ENCODE measurements at regions not wholly inside any gene's neighbourhood (a gene's known extent, or its start where the extent isn't known, plus 50 kb on each side); places are given as distances from the start of the nearest gene placed in this dataset.
"Not testable (repeated sequence)": the region's sequence is repeated elsewhere in the genome, so short reads cannot be mapped to it uniquely, and the experiment has no call there.

DNA sequence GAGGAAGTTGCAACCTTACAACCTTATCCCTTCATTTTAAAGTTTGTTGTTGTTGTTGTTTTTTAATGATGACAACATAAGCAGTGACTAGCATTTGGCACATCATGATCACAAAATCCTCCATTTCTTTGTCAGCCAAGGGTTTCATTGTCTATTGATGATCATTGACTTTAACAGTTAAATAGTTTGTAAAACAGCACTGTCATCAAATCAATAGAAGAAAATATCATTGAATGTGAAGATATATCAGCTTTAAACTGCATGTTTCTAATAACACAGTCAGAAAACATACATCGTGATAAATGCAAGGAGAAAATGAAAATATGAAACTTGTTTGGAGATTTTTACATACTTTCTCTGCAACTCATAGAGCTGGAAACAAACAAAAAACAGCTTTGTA lies 922.3 kb upstream of the LRFN5 start:
- no peaks in the 10 kb centered on the region for H3K36me3 Mint-ChIP-seq
- no peaks in the 10 kb centered on the region for H3K27me3 Mint-ChIP-seq
- DNase-seq (no peak), ATAC-seq (replicated peaks) (no peak)
- peaks cover 0 to 2% of the 10 kb centered on the region in 2 donors for H3K9me3 Mint-ChIP-seq
- no peaks in the 10 kb centered on the region for H3K4me1 Mint-ChIP-seq
- H3K4me3 Mint-ChIP-seq: no peak overlapping the region
- H3K27ac Mint-ChIP-seq: no peak overlapping the region

GRCh38 chr14:40682131-40682913 lies 924.4 kb upstream of the LRFN5 start:
- ATAC-seq (replicated peaks): no peak
- no peaks in the 10 kb centered on the region for H3K36me3 Mint-ChIP-seq
- H3K27me3 Mint-ChIP-seq: no peaks in the 10 kb centered on the region
- DNase-seq: no peak
- H3K4me3 Mint-ChIP-seq: no peak overlapping the region
- H3K9me3 Mint-ChIP-seq: peaks cover 0 to 2% of the 10 kb centered on the region in 2 donors
- no peaks in the 10 kb centered on the region for H3K4me1 Mint-ChIP-seq
- H3K27ac Mint-ChIP-seq: no peak overlapping the region

- Mint-ChIP-seq H3K9me3 (peaks cover 0 to 6% of the 10 kb centered on the region in 2 donors), H3K27ac (no peak overlapping the region), H3K4me3 (no peak overlapping the region), H3K4me1 (no peaks in the 10 kb centered on the region), H3K27me3 (no peaks in the 10 kb centered on the region), H3K36me3 (no peaks in the 10 kb centered on the region)
- no peak for DNase-seq
- ATAC-seq (replicated peaks): no peak
These were observed 927.4 kb upstream of the LRFN5 start for GRCh38 chr14:40679256-40679655.

DNA sequence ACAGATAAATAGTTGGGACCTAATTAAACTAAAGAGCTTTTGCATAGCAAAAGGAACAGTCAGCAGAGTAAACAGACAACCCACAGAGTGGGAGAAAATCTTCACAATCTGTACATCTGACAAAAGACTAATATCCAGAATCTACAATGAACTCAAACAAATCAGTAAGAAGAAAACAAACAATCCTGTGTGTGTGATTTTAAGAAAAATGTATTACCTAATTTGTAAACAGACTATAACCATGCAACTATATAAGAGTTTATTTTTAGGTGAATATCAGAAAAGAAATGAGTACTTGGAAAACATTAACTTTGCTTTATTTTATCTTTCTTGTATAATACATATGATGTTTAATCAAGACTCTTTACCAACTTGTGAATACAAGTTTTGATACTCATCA lies 929.5 kb upstream of the LRFN5 start:
- not testable (repeated sequence) for H3K4me3 Mint-ChIP-seq; H3K9me3 Mint-ChIP-seq; ATAC-seq (replicated peaks); DNase-seq; H3K27ac Mint-ChIP-seq; H3K36me3 Mint-ChIP-seq; H3K27me3 Mint-ChIP-seq; H3K4me1 Mint-ChIP-seq

DNA sequence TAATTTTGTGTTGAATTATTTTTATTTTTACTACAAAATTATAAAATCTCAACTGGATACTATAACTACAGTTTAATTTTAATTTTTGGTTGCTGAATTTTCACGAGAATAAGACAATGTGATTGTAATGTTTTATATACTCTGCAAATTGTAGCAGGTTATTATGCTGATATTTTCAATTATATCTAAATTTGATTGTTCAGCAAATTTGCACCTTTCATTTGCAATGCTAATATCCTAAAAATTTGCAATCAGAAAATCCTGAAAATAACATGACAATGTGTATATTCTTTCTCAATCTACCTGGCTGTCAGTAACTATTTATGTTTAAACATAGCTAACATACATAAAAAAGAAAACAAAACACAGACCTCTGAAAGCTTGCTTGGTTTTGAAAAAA lies 932.2 kb upstream of the LRFN5 start:
- peaks cover 0 to 4% of the 10 kb centered on the region in 2 donors for H3K9me3 Mint-ChIP-seq
- H3K27ac Mint-ChIP-seq: no peak overlapping the region
- H3K4me3 Mint-ChIP-seq: no peak overlapping the region
- DNase-seq (no peak), ATAC-seq (replicated peaks) (no peak)
- no peaks in the 10 kb centered on the region for H3K36me3 Mint-ChIP-seq
- no peaks in the 10 kb centered on the region for H3K27me3 Mint-ChIP-seq
- H3K4me1 Mint-ChIP-seq: no peaks in the 10 kb centered on the region

DNA sequence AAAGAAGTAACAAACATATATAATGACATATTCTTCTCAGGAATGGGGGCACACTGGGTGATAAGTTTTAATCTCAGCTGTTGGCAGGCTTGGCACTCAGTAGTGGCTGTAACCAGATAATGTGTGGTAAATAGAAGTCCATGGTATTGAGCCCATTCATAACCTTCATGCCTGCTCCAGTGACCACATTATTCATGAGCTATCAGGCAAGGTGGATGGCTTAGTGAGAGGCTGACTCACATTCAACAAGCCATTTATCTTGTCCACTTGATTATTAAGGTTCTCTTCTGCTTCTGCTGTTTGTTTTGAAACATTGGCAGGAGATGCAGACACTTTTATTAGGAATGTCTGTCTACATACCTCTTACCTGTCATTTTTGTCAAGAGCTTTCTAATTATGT lies 950.4 kb upstream of the LRFN5 start:
- DNase-seq: no peak
- no peak for ATAC-seq (replicated peaks)
- H3K9me3 Mint-ChIP-seq: peaks cover 0 to 1% of the 10 kb centered on the region in 2 donors
- no peaks in the 10 kb centered on the region for H3K27me3 Mint-ChIP-seq
- no peak overlapping the region for H3K27ac Mint-ChIP-seq
- no peak overlapping the region for H3K4me3 Mint-ChIP-seq
- no peaks in the 10 kb centered on the region for H3K36me3 Mint-ChIP-seq
- no peaks in the 10 kb centered on the region for H3K4me1 Mint-ChIP-seq

GRCh38 chr14:40652089-40652691 lies 954.5 kb upstream of the LRFN5 start:
- H3K9me3 Mint-ChIP-seq: peaks cover 0 to 1% of the 10 kb centered on the region in 2 donors
- no peak for ATAC-seq (replicated peaks)
- no peak overlapping the region for H3K4me3 Mint-ChIP-seq
- H3K27ac Mint-ChIP-seq: no peak overlapping the region
- no peak for DNase-seq
- no peaks in the 10 kb centered on the region for H3K4me1 Mint-ChIP-seq
- no peaks in the 10 kb centered on the region for H3K36me3 Mint-ChIP-seq
- H3K27me3 Mint-ChIP-seq: no peaks in the 10 kb centered on the region

DNA sequence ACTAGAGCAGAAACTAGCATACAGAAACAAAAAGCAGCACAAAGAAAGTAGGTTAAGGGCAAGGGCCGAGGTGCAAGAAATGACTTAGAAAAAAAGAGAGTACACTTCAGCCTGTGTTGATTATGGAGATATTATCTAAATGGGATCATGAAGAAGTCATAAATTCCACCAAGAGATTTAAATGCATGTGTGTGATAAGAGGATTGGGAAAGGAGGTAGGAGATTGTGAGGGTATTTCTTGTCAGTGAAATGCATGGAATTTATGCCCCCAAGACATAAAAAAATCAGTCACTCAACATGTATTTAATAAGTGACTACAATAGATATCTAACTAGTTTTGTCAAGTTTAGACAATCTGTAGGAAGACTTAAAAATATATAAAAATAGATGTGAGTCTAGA lies 976.2 kb upstream of the LRFN5 start:
- H3K27ac Mint-ChIP-seq: no peak overlapping the region
- H3K27me3 Mint-ChIP-seq: no peaks in the 10 kb centered on the region
- no peaks in the 10 kb centered on the region for H3K4me1 Mint-ChIP-seq
- peaks cover 0 to 2% of the 10 kb centered on the region in 2 donors for H3K9me3 Mint-ChIP-seq
- no peak overlapping the region for H3K4me3 Mint-ChIP-seq
- ATAC-seq (replicated peaks) (no peak), DNase-seq (no peak)
- H3K36me3 Mint-ChIP-seq: no peaks in the 10 kb centered on the region

DNA sequence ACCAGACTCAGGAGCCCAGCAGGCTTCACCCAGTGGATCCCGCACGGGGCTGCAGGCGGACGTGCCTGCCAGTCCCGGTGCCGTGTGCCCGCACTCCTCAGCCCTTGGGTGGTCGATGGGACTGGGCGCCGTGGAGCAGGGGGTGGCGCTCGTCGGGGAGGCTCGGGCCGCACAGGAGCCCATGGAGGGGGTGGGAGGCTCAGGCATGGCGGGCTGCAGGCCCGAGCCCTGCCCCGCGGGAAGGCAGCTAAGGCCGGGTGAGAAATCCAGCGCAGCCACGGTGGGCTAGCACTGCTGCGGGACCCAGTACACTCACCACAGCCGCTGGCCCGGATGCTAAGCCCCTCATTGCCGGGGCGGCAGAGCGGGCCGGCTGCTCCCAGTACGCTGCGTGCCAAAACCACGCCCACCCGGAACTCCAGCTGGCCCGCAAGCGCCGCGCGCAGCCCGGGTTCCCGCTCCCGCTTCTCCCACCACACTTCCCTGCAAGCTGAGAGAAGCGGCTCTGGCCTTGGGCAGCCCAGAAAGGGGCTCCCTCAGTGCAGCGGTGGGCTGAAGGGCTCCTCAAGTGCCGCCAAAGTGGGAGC lies 977.0 kb upstream of the LRFN5 start:
- DNase-seq; H3K9me3 Mint-ChIP-seq; H3K4me1 Mint-ChIP-seq; H3K27me3 Mint-ChIP-seq; H3K4me3 Mint-ChIP-seq; H3K36me3 Mint-ChIP-seq; H3K27ac Mint-ChIP-seq; ATAC-seq (replicated peaks): not testable (repeated sequence)

DNA sequence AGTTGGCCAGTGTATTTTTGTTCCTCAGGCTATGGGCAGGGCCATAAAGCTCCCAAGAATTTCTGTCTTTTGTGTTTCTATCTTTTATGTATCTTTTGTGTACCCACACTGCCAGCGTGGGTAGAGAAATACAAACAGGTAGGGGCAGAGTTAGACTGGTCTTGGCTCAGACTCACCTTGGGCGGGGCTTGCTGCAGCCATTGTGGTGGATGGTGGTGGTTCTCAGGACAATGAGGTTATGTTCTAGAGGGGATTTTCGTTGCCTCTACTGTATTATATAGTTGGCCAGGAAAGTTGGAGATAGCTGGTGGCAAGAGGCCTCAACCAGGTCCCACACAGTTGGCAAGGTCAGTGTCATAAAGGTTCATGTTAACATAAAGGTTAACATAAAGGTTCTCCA lies 977.5 kb upstream of the LRFN5 start:
- Mint-ChIP-seq H3K27me3 (no peaks in the 10 kb centered on the region), H3K36me3 (no peaks in the 10 kb centered on the region), H3K9me3 (peaks cover 0 to 2% of the 10 kb centered on the region in 2 donors), H3K27ac (no peak overlapping the region), H3K4me3 (no peak overlapping the region), H3K4me1 (no peaks in the 10 kb centered on the region)
- ATAC-seq (replicated peaks) (no peak), DNase-seq (no peak)

DNA sequence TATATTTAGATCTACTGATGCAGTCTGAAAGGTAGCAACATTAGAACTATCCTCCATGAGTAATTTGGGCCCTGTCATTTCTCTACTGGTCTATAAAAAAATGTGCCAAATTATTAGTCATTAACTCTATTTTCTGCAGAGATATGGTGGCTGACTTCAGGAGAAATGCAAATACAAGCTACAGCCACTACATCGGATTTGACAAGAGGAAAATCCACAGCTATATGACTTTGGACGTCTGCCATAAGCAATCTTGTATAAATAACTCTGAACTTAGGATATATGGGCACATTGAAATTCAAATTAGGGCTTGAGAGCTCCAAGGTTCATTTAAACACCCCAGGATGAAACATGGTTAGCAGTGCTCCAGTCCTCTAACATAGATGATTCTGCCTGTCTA lies 983.0 kb upstream of the LRFN5 start:
- Mint-ChIP-seq H3K27ac (no peak overlapping the region), H3K4me1 (no peaks in the 10 kb centered on the region), H3K9me3 (peaks cover 0 to 2% of the 10 kb centered on the region in 2 donors), H3K27me3 (no peaks in the 10 kb centered on the region), H3K4me3 (no peak overlapping the region), H3K36me3 (no peaks in the 10 kb centered on the region)
- ATAC-seq (replicated peaks) (no peak), DNase-seq (no peak)

GRCh38 chr14:40618225-40618898 lies 988.3 kb upstream of the LRFN5 start:
- no peaks in the 10 kb centered on the region for H3K4me1 Mint-ChIP-seq
- no peak for ATAC-seq (replicated peaks)
- no peak overlapping the region for H3K4me3 Mint-ChIP-seq
- peaks cover 0 to 4% of the 10 kb centered on the region in 2 donors for H3K9me3 Mint-ChIP-seq
- DNase-seq: no peak
- no peak overlapping the region for H3K27ac Mint-ChIP-seq
- H3K36me3 Mint-ChIP-seq: no peaks in the 10 kb centered on the region
- H3K27me3 Mint-ChIP-seq: no peaks in the 10 kb centered on the region

DNA sequence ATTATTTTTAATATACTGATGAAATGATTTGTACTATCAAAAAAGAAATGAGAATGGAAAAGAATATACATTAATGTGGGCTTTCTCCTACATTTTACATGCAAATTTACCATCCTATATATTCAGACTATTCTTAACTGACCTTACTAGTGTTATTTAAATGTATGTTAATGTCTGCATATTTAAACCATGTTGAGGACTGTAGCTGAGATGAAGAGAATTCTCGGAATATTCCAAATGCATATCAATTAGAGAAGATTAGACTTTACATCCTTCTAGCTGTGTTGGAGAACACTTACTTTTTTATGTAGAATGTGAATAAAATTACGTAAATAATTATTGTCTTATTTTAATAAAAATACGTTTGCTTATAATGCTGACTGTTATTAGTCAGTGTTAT lies 990.1 kb upstream of the LRFN5 start:
- Mint-ChIP-seq H3K27me3 (no peaks in the 10 kb centered on the region), H3K9me3 (peaks cover 0 to 4% of the 10 kb centered on the region in 2 donors), H3K27ac (no peak overlapping the region), H3K4me1 (no peaks in the 10 kb centered on the region), H3K36me3 (no peaks in the 10 kb centered on the region), H3K4me3 (no peak overlapping the region)
- DNase-seq (no peak), ATAC-seq (replicated peaks) (no peak)

DNA sequence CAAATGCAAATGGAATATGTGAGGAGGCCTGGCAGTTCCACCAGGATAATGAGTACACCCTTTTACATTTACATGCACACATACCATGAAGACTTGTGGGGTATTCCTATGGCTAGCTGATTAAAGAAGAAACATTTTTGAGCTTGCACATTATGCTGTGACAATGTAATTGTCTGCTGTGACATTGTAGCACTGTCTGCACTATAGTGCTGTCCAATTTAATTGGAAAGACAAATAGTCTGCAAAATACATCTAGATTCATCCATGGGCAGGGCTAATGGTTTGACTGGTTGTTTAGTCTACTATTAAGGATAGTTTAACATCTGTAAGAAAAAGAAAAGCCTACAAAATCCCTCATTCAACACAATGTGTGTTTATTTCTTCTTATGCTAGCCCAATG lies 1005.6 kb upstream of the LRFN5 start:
- H3K4me3 Mint-ChIP-seq: no peak overlapping the region
- DNase-seq: no peak
- H3K27ac Mint-ChIP-seq: no peak overlapping the region
- H3K27me3 Mint-ChIP-seq: no peaks in the 10 kb centered on the region
- no peaks in the 10 kb centered on the region for H3K9me3 Mint-ChIP-seq
- no peak for ATAC-seq (replicated peaks)
- H3K4me1 Mint-ChIP-seq: no peaks in the 10 kb centered on the region
- no peaks in the 10 kb centered on the region for H3K36me3 Mint-ChIP-seq

DNA sequence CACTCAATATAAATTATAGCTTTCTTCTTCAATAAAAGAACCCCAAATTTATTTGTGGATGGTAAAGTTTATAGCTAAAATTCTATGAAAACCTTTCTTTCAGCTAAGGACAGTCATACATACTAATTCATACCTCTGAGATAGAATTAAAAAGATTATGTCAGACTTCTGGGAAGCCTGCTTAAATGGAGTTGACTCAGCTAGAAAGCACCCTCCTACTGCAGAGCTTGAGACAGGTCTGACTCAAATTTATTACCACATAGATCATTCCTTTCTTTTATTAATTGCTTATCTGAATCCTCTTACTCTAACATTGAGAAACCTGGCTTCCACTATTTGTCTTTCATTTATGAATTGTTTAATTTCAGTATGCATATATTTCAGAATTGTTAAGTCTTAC lies 1007.0 kb upstream of the LRFN5 start:
- Mint-ChIP-seq H3K4me3 (no peak overlapping the region), H3K9me3 (no peaks in the 10 kb centered on the region), H3K27me3 (no peaks in the 10 kb centered on the region), H3K36me3 (no peaks in the 10 kb centered on the region), H3K4me1 (no peaks in the 10 kb centered on the region), H3K27ac (no peak overlapping the region)
- DNase-seq: no peak
- no peak for ATAC-seq (replicated peaks)
